SH-SY5Y (cell line): ENCODE measurements at regions not wholly inside any gene's neighbourhood (a gene's known extent, or its start where the extent isn't known, plus 50 kb on each side); places are given as distances from the start of the nearest gene placed in this dataset.

ENCODE experiments used
- GATA2 ChIP-seq: IDR thresholded peaks from 2 replicates; pipeline ENCODE4 v1.6.1; 2011; ENCODE audit warnings: mild to moderate bottlenecking, low read depth, low read length
- GATA3 ChIP-seq: IDR thresholded peaks from 2 replicates; pipeline ENCODE4 v1.6.1; 2011; ENCODE audit warnings: low read depth, mild to moderate bottlenecking, low read length, moderate library complexity

DNA sequence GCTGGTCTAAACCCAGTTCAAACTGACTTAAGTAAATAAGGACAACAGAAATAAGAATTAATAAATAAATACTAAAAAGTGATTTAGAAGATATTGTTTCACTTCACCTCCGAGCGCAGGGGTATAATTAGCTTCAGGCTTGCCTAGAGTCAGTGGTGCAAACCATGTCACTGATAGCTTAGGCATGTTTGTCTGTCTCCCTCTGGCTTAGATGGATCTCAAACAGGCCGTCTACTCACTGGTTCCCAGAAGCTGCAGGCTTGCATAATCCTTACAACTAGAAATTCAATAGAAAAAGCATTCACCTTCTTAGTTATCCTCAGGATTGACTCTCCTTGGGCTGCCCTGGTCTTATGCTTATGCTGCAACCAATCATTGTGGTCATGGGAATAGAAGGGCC, 629.8 kb upstream of the WWC1 start:
- TF ChIP-seq GATA3: no peak
- no peak for TF ChIP-seq GATA2
